SU-DHL-6 (cell line): ENCODE measurements at regions not wholly inside any gene's neighbourhood (a gene's known extent, or its start where the extent isn't known, plus 50 kb on each side); places are given as distances from the start of the nearest gene placed in this dataset.

Source experiments
- EZH2phosphoT487 ChIP-seq: fragments of 200-600 bp; sonication (generic), shearing (Covaris generic); conservative IDR thresholded peaks from 2 replicates; pipeline ENCODE4 v1.6.1; 2018; ENCODE audit warnings: mild to moderate bottlenecking, antibody characterized with exemption, low read length, moderate library complexity, mixed read lengths
- TF ChIP-seq, protein P1 (sequence below): fragments of 200-600 bp; sonication (generic); IDR thresholded peaks from one replicate; pipeline ENCODE4 v1.5.1; 2017; ENCODE audit warnings: antibody characterized with exemption, mild to moderate bottlenecking, low read length, moderate library complexity; ENCODE audit not compliant: insufficient read depth, poor library complexity, severe bottlenecking

DNA sequence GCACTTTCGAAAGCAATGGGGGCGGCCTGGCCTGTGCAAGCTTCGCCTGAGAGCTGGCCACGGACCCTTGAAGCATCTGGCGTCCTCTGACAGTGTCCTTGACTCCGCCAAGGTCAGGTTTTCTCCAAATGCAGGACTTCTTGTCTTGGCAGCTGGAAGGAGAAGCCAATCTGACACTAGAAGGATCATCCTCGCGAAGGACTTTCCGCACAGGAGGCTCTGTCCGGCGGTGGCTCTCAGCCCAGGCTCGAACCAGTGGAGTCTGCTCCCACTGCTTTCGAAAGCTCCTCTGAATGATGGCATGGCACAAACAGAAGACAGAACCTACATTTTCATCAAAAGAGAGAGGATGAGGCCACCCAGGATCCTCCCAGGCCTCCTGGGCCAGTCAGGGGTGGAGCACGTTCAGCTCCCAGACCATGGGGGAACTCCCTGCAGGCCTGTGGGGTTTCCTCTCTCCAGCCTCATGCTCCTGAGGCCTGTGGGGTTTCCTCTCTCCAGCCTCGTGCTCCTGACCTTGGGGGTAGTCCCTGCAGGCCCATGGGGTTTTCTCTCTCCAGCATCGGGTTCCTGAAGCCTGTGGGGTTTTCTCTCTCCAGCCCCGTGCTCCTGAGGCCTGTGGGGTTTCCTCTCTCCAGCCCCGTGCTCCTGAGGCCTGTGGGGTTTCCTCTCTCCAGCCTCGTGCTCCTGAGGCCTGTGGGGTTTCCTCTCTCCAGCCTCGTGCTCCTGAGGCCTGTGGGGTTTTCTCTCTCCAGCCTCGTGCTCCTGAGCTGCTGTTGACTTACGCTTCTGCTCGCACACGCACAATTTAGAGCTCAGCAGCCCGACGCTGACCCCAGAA is 396.5 kb upstream of the SALL3 start:
- TF ChIP-seq, protein P1, sequence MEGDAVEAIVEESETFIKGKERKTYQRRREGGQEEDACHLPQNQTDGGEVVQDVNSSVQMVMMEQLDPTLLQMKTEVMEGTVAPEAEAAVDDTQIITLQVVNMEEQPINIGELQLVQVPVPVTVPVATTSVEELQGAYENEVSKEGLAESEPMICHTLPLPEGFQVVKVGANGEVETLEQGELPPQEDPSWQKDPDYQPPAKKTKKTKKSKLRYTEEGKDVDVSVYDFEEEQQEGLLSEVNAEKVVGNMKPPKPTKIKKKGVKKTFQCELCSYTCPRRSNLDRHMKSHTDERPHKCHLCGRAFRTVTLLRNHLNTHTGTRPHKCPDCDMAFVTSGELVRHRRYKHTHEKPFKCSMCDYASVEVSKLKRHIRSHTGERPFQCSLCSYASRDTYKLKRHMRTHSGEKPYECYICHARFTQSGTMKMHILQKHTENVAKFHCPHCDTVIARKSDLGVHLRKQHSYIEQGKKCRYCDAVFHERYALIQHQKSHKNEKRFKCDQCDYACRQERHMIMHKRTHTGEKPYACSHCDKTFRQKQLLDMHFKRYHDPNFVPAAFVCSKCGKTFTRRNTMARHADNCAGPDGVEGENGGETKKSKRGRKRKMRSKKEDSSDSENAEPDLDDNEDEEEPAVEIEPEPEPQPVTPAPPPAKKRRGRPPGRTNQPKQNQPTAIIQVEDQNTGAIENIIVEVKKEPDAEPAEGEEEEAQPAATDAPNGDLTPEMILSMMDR = no peak
- no peak for TF ChIP-seq EZH2phosphoT487
